T-cell (primary cell): ENCODE measurements at regions not wholly inside any gene's neighbourhood (a gene's known extent, or its start where the extent isn't known, plus 50 kb on each side); places are given as distances from the start of the nearest gene placed in this dataset.

Source experiments
- ATAC-seq, 4 experiments: fragments of 200-7000 bp in 3 of 4; fragments of 150-1000 bp in 1 of 4; cut with Tn5 transposase; replicated peaks in 1 of 4; 1 replicate in 3 of 4; 2 replicates in 1 of 4; pipeline ENCODE4 v1.10.0; 2021; ENCODE audit warnings: moderate library complexity in 3 of 4, mild to moderate bottlenecking in 2 of 4, moderate number of reproducible peaks in 1 of 4
- CTCF ChIA-PET, 2 donors: fragments of 300-600 bp; sonication (Branson Sonifier 250); formaldehyde crosslinking; loops; one replicate each; lab custom pipeline; 2022; ENCODE audit warnings: antibody characterized with exemption in 2 of 2; lab: Charles Lee
- POLR2A ChIA-PET, 2 donors: fragments of 300-600 bp; sonication (Branson Sonifier 250); formaldehyde crosslinking; loops; one replicate each; lab custom pipeline; 2022; ENCODE audit warnings: antibody characterized with exemption in 2 of 2; lab: Charles Lee
- DNase-seq, 35 experiments: peaks; one replicate each; pipeline versions ENCODE4 v3.0.0 to v3.0.0-alpha.2; 2013 to 2023
- H3K27ac ChIP-seq: one replicate; pipeline ENCODE4 v1.5.1; 2013; ENCODE audit warnings: low read length
- H3K27me3 ChIP-seq, 2 experiments: replicated peaks in 1 of 2; 1 replicate in 1 of 2; 2 replicates in 1 of 2; pipeline versions ENCODE4 v1.6.1 to v1.7.0; 2013; ENCODE audit warnings: low read length in 1 of 2, mixed read lengths in 1 of 2; ENCODE audit not compliant: control insufficient read depth in 2 of 2, insufficient read depth in 2 of 2; ENCODE audit errors: extremely low read depth in 1 of 2
- H3K36me3 ChIP-seq, 2 donors: 1 replicate in 1 of 2; 2 replicates in 1 of 2; pipeline versions ENCODE4 v1.6.1 to v1.7.0; 2013; ENCODE audit warnings: low read length in 1 of 2; ENCODE audit not compliant: control insufficient read depth in 2 of 2, insufficient read depth in 1 of 2; ENCODE audit errors: extremely low read depth in 1 of 2
- H3K4me1 ChIP-seq, 2 experiments: 1 replicate in 1 of 2; 2 replicates in 1 of 2; pipeline versions ENCODE4 v1.6.1 to v1.7.0; 2013; ENCODE audit warnings: low read length in 2 of 2, mixed read lengths in 1 of 2; ENCODE audit not compliant: insufficient read depth in 2 of 2, control insufficient read depth in 1 of 2; ENCODE audit errors: extremely low read depth in 1 of 2
- H3K4me3 ChIP-seq, 2 donors: 1 replicate in 1 of 2; 2 replicates in 1 of 2; pipeline versions ENCODE4 v1.5.1 to v1.7.0; 2013; ENCODE audit warnings: mild to moderate bottlenecking in 2 of 2, low read length in 1 of 2, moderate library complexity in 1 of 2; ENCODE audit not compliant: control insufficient read depth in 1 of 2; ENCODE audit errors: extremely low read depth in 1 of 2
- H3K9me3 ChIP-seq: 2 replicates; pipeline ENCODE4 v1.7.0; 2013
- H3K27ac Mint-ChIP-seq, 2 donors: one replicate each; pipeline ENCODE4 v1.8.0; 2020 to 2021; ENCODE audit warnings: mild to moderate bottlenecking in 2 of 2, mixed read lengths in 2 of 2
- H3K27me3 Mint-ChIP-seq, 2 donors: one replicate each; pipeline ENCODE4 v1.8.0; 2021 to 2022; ENCODE audit warnings: mixed read lengths in 2 of 2
- H3K36me3 Mint-ChIP-seq: one replicate; pipeline ENCODE4 v1.8.0; 2021; ENCODE audit warnings: mixed read lengths
- H3K4me1 Mint-ChIP-seq, 3 donors: one replicate each; pipeline ENCODE4 v1.8.0; 2020 to 2022; ENCODE audit warnings: mixed read lengths in 3 of 3, mild to moderate bottlenecking in 1 of 3
- H3K4me3 Mint-ChIP-seq, 3 donors: one replicate each; pipeline ENCODE4 v1.8.0; 2020 to 2022; ENCODE audit warnings: mild to moderate bottlenecking in 3 of 3, mixed read lengths in 3 of 3, moderate library complexity in 3 of 3
- H3K9me3 Mint-ChIP-seq, 3 donors: one replicate each; pipeline ENCODE4 v1.8.0; 2020 to 2022; ENCODE audit warnings: mixed read lengths in 3 of 3
- WGBS: methylation state at CpG from one replicate; pipeline ENCODE4 v1.1.5; 2013; ENCODE audit warnings: missing lambda C conversion rate; ENCODE audit not compliant: insufficient coverage; 5-methylcytosine and 5-hydroxymethylcytosine counted together

GRCh38 chr17:45651145-45651709 lies 132.9 kb upstream of the CRHR1 start:
- no peak for DNase-seq
- Mint-ChIP-seq H3K27me3 (peaks cover 0 to 8% of the 10 kb centered on the region in 2 donors), H3K36me3 (no peaks in the 10 kb centered on the region), H3K4me1 (peaks cover 10 to 20% (median 13%) of the 10 kb centered on the region in 3 donors), H3K4me3 (no peak overlapping the region), H3K27ac (no peak overlapping the region), H3K9me3 (no peaks in the 10 kb centered on the region)
- ATAC-seq = no peak
- Histone ChIP-seq H3K4me3 (no peak overlapping the region), H3K36me3 (no peaks in the 10 kb centered on the region), H3K9me3 (no peaks in the 10 kb centered on the region), H3K4me1 (peaks cover 0 to 5% of the 10 kb centered on the region in 2 experiments), H3K27me3 (peaks cover 0 to 18% of the 10 kb centered on the region in 2 experiments), H3K27ac (no peak overlapping the region)
- CTCF ChIA-PET = interaction anchor here in 1 of 2 donors (0.6 kb wide), 1 partner anchor 23 kb away, joined by 5 read pairs; no protein-coding TSS in a partner anchor
- no CpG with 5 or more reads among the region's 8 CpGs for WGBS
- POLR2A ChIA-PET = no interaction called here

DNA sequence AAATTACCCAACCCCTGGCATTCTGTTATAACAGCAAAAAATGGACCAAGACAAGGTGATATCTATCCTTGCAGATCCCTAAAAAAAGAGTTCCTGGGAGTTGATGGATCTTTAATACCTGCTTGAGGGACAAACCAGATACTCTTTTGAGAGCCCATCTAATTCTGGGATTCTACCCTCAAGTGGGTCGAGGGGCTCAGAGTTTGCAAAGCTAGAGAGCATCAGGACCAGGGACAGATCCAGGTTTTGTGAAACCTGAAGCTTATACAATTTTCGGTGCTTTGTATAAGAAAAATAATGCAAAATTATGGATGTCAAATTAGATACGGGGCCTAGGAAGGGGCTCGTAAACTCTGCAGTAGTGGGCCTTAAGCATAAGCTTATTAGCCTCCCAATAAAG lies 130.5 kb upstream of the CRHR1 start:
- peaks cover 3 to 8% of the 10 kb centered on the region in 2 donors for H3K27me3 Mint-ChIP-seq
- no peaks in the 10 kb centered on the region for H3K9me3 Mint-ChIP-seq
- ChIA-PET CTCF (interaction anchor here in 1 of 2 donors (0.7 kb wide), 1 partner anchor 9 kb away, joined by 3 read pairs; no protein-coding TSS in a partner anchor), POLR2A (no interaction called here)
- no peak overlapping the region for H3K4me3 Mint-ChIP-seq
- H3K27me3 ChIP-seq = peaks cover 0 to 30% of the 10 kb centered on the region in 2 experiments
- no peak overlapping the region for H3K27ac ChIP-seq
- H3K4me3 ChIP-seq = no peak overlapping the region
- no peaks in the 10 kb centered on the region for H3K36me3 ChIP-seq
- no peaks in the 10 kb centered on the region for H3K36me3 Mint-ChIP-seq
- H3K4me1 ChIP-seq = no peaks in the 10 kb centered on the region
- H3K9me3 ChIP-seq = no peaks in the 10 kb centered on the region
- no peak overlapping the region for H3K27ac Mint-ChIP-seq
- ATAC-seq (no peak), DNase-seq (no peak)
- whole genome bisulfite sequencing = 57% methylated on average over 3 of the region's 4 CpGs
- peaks cover 0 to 6% (median 0%) of the 10 kb centered on the region in 3 donors for H3K4me1 Mint-ChIP-seq

DNA sequence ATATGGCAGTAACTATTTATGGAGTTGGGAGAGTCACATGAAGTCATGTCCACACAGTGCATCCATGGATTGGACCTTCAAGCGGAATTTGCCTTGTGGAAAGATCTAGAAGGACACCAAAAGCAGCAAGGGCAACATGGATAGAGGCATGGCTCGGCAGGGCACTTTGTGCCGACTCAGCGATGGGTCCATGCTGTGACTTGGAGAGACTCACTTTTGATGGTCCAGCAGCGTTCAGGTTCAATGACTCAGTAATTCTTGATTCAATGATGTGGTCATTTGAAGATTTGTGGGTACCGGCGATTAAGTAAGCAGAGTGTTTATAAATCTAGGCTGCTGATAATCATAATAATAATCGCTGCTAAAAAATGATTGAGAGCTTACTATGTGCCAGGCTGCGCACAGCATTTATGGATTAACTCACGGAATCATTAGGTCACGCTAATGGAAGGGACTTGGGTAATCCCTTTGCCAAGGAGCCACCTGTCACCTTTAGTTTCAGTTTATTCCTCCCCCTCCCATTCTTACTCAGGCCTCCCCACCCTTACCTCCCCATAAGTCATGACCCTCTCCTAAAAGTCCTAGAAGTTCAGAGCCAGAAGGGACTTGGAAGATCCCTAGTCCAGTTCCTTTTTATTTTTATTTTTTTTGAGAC lies 127.5 kb upstream of the CRHR1 start:
- H3K9me3 Mint-ChIP-seq = no peaks in the 10 kb centered on the region
- Histone ChIP-seq H3K4me1 (no peaks in the 10 kb centered on the region), H3K27ac (no peak overlapping the region), H3K36me3 (no peaks in the 10 kb centered on the region), H3K4me3 (no peak overlapping the region), H3K9me3 (no peaks in the 10 kb centered on the region), H3K27me3 (peaks cover 0 to 31% of the 10 kb centered on the region in 2 experiments)
- H3K4me1 Mint-ChIP-seq = no peaks in the 10 kb centered on the region
- ATAC-seq = no peak
- CTCF ChIA-PET = interaction anchor here in 1 of 2 donors (0.6 kb wide), 1 partner anchor 614 kb away, joined by 4 read pairs; no protein-coding TSS in a partner anchor
- H3K36me3 Mint-ChIP-seq = no peaks in the 10 kb centered on the region
- 84% methylated on average over 8 of the region's 11 CpGs for WGBS
- no peak overlapping the region for H3K4me3 Mint-ChIP-seq
- no peak for DNase-seq
- POLR2A ChIA-PET = no interaction called here
- H3K27ac Mint-ChIP-seq = no peak overlapping the region
- peaks cover 16 to 21% of the 10 kb centered on the region in 2 donors for H3K27me3 Mint-ChIP-seq

GRCh38 chr17:45660474-45660873 lies 123.6 kb upstream of the CRHR1 start:
- ChIA-PET CTCF (no interaction called here), POLR2A (no interaction called here)
- Histone ChIP-seq H3K27me3 (peaks cover 0 to 33% of the 10 kb centered on the region in 2 experiments), H3K9me3 (no peaks in the 10 kb centered on the region), H3K36me3 (no peaks in the 10 kb centered on the region), H3K4me3 (no peak overlapping the region), H3K4me1 (no peaks in the 10 kb centered on the region), H3K27ac (no peak overlapping the region)
- DNase-seq (no peak), ATAC-seq (no peak)
- Mint-ChIP-seq H3K9me3 (peaks cover 0 to 6% (median 4%) of the 10 kb centered on the region in 3 donors), H3K27me3 (peaks cover 33 to 44% of the 10 kb centered on the region in 2 donors), H3K4me1 (peaks cover 0 to 6% (median 0%) of the 10 kb centered on the region in 3 donors), H3K4me3 (no peak overlapping the region), H3K27ac (no peak overlapping the region), H3K36me3 (peaks cover 3% of the 10 kb centered on the region)
- 75% methylated on average over 2 of the region's 4 CpGs for WGBS

- Mint-ChIP-seq H3K27me3 (peaks cover 33 to 44% of the 10 kb centered on the region in 2 donors), H3K36me3 (peaks cover 3% of the 10 kb centered on the region), H3K4me1 (peaks cover 0 to 6% (median 0%) of the 10 kb centered on the region in 3 donors), H3K27ac (no peak overlapping the region), H3K4me3 (no peak overlapping the region), H3K9me3 (peaks cover 0 to 6% (median 4%) of the 10 kb centered on the region in 3 donors)
- CTCF ChIA-PET = no interaction called here
- no peaks in the 10 kb centered on the region for H3K9me3 ChIP-seq
- H3K4me3 ChIP-seq = no peak overlapping the region
- ATAC-seq (no peak), DNase-seq (no peak)
- H3K27me3 ChIP-seq = peaks cover 0 to 37% of the 10 kb centered on the region in 2 experiments
- no CpG with 5 or more reads among the region's 2 CpGs for WGBS
- H3K36me3 ChIP-seq = no peaks in the 10 kb centered on the region
- POLR2A ChIA-PET = no interaction called here
- no peak overlapping the region for H3K27ac ChIP-seq
- H3K4me1 ChIP-seq = no peaks in the 10 kb centered on the region
Measured at GRCh38 chr17:45662432-45662831, 121.7 kb upstream of the CRHR1 start.

- Mint-ChIP-seq H3K4me3 (no peak overlapping the region), H3K27ac (no peak overlapping the region), H3K4me1 (peaks cover 0 to 6% (median 0%) of the 10 kb centered on the region in 3 donors), H3K27me3 (peaks cover 36 to 45% of the 10 kb centered on the region in 2 donors), H3K36me3 (peaks cover 3% of the 10 kb centered on the region), H3K9me3 (peaks cover 0 to 6% (median 4%) of the 10 kb centered on the region in 3 donors)
- H3K4me1 ChIP-seq = no peaks in the 10 kb centered on the region
- no peaks in the 10 kb centered on the region for H3K9me3 ChIP-seq
- DNase-seq (no peak), ATAC-seq (no peak)
- no peak overlapping the region for H3K27ac ChIP-seq
- H3K4me3 ChIP-seq = no peak overlapping the region
- CTCF ChIA-PET = no interaction called here
- H3K36me3 ChIP-seq = no peaks in the 10 kb centered on the region
- 89% methylated on average over 1 of the region's 1 CpG for WGBS
- POLR2A ChIA-PET = no interaction called here
- peaks cover 0 to 38% of the 10 kb centered on the region in 2 experiments for H3K27me3 ChIP-seq
Measured at GRCh38 chr17:45663772-45664171, 120.3 kb upstream of the CRHR1 start.
